ENCODE measurements at regions not wholly inside any gene's neighbourhood (a gene's known extent, or its start where the extent isn't known, plus 50 kb on each side); places are given as distances from the start of the nearest gene placed in this dataset.

DNA sequence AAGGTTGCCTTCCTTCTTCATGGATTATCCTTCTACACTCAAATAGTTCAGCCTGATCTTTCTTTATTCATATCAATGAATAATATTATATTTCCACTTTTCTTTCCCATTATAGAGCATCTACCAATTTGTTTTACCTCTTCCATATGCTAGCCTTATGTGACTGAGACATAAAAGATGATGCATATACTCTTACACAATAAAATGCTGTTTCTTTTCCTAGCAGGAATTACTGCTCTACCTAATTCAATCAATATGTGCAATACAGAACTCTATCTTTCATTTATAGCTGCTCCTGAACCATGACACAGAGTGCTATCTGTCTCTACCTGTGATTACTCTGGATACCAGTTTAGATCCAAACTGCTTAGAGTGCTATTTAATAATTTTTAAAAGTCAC is 2334.0 kb downstream of the PCDH7 start:
- Histone ChIP-seq H3K4me3 (no peak overlapping the region), H3K27ac (no peak overlapping the region), H3K9me3 (no peaks in the 10 kb centered on the region), H3K4me1 (no peaks in the 10 kb centered on the region), H3K36me3 (no peaks in the 10 kb centered on the region), H3K27me3 (no peaks in the 10 kb centered on the region)
- no peak for TF ChIP-seq POLR2A (IDR thresholded peaks at IDR 0.05)
- TF ChIP-seq, protein P1, sequence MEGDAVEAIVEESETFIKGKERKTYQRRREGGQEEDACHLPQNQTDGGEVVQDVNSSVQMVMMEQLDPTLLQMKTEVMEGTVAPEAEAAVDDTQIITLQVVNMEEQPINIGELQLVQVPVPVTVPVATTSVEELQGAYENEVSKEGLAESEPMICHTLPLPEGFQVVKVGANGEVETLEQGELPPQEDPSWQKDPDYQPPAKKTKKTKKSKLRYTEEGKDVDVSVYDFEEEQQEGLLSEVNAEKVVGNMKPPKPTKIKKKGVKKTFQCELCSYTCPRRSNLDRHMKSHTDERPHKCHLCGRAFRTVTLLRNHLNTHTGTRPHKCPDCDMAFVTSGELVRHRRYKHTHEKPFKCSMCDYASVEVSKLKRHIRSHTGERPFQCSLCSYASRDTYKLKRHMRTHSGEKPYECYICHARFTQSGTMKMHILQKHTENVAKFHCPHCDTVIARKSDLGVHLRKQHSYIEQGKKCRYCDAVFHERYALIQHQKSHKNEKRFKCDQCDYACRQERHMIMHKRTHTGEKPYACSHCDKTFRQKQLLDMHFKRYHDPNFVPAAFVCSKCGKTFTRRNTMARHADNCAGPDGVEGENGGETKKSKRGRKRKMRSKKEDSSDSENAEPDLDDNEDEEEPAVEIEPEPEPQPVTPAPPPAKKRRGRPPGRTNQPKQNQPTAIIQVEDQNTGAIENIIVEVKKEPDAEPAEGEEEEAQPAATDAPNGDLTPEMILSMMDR (IDR thresholded peaks at IDR 0.05) = no peak
- intact Hi-C loops (cut with DNase I) = no loop called here
- DNase-seq = no peak
- ATAC-seq = no peak

DNA sequence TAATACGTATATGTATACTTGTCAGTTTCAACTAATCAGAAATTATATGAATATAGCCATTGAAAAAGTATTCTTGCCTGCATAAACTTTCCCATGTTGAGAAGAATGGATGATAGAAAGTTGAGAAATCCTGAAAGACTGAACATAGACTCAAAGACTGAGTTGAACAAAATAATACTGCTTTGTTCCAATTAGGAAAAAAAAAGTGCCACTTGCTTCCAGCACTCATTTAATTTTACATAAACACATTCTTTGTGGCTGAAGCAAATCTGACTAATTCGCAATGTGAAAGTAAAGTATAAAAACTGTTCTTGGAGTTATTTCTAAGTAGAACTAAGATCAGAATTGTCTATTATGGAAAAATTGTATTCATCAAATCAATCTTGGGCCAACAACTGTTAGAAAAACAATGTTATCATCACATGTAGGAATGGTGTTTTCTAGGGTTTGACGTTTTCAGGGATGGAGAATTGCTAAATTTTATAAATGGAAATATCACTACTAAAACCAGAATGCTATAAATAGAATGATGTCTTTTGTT is 2334.6 kb downstream of the PCDH7 start:
- Histone ChIP-seq H3K27ac (no peak overlapping the region), H3K36me3 (no peaks in the 10 kb centered on the region), H3K4me3 (no peak overlapping the region), H3K9me3 (no peaks in the 10 kb centered on the region), H3K4me1 (no peaks in the 10 kb centered on the region), H3K27me3 (no peaks in the 10 kb centered on the region)
- DNase-seq (no peak), ATAC-seq (no peak)
- WGBS (ENCODE audit: insufficient coverage, low coverage, low lambda C conversion rate, missing lambda C conversion rate) = 52% methylated on average over 3 of the region's 3 CpGs
- intact Hi-C loops (cut with DNase I) = no loop called here
- TF ChIP-seq, protein P1 (IDR thresholded peaks at IDR 0.05) = no peak
- TF ChIP-seq POLR2A (IDR thresholded peaks at IDR 0.05) = no peak

DNA sequence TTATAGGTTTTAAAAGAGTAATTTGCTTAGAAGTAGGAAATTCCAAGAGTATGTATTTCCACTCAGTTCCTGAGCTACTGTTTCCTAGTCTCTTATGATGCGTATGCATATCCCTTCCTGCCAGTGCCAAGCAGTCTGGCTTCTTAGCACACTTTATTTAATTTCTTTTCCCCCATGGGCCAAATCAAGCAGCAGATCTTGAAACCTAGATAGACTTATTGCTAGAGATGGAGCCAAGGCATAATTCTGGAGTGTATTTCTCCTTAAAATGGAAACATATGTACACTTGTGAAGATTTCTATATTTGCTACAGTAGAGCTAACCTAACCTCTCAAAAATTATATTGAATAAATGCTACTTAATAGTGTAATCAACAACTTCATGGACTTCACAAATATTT is 2337.6 kb downstream of the PCDH7 start:
- H3K27ac ChIP-seq = no peak overlapping the region

DNA sequence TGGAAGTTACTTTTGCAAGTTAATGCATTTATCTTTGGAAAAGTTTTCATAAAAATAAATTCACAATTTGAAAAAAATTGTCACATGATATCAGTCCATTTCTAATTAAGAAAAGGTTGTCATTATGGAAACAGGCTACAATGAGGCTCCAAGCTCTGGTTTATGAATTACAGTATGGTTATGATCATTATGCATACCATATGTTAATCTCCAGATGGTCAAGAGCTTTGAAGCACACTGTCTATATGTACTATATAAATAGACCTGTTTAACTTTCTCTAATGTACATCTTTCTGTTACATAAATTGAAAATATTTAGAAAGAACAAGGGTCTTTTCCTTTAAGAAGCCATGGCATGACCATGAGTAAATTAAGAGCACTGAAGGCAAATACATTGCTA is 2338.8 kb downstream of the PCDH7 start:
- DNase-seq = no peak
- intact Hi-C loops (cut with DNase I) = no loop called here
- no peaks in the 10 kb centered on the region for H3K9me3 ChIP-seq
- TF ChIP-seq, protein P1 (IDR thresholded peaks at IDR 0.05) = no peak
- no peak for TF ChIP-seq POLR2A (IDR thresholded peaks at IDR 0.05)
- H3K4me3 ChIP-seq = no peak overlapping the region
- peaks cover 0 to 9% (median 2%) of the 10 kb centered on the region in 4 donors for H3K4me1 ChIP-seq
- no peak for ATAC-seq
- H3K27ac ChIP-seq = no peak overlapping the region
- no peaks in the 10 kb centered on the region for H3K27me3 ChIP-seq
- no peaks in the 10 kb centered on the region for H3K36me3 ChIP-seq

More for the DNA sequence above, 2337.6 kb downstream of the PCDH7 start:
- ATAC-seq = no peak
- H3K4me3 ChIP-seq = no peak overlapping the region
- H3K36me3 ChIP-seq = no peaks in the 10 kb centered on the region
- H3K27me3 ChIP-seq = no peaks in the 10 kb centered on the region
- H3K9me3 ChIP-seq = no peaks in the 10 kb centered on the region
- DNase-seq = no peak
- TF ChIP-seq, protein P1 (IDR thresholded peaks at IDR 0.05) = no peak
- no peak for TF ChIP-seq POLR2A (IDR thresholded peaks at IDR 0.05)
- H3K4me1 ChIP-seq = peaks cover 0 to 9% (median 2%) of the 10 kb centered on the region in 4 donors
- intact Hi-C loops (cut with DNase I) = no loop called here
- 90% methylated on average over 1 of the region's 1 CpG for WGBS (ENCODE audit: insufficient coverage, low coverage, low lambda C conversion rate, missing lambda C conversion rate)

All from right lobe of liver (tissue), 6 donors.